PC-9 (cell line): ENCODE measurements at regions not wholly inside any gene's neighbourhood (a gene's known extent, or its start where the extent isn't known, plus 50 kb on each side); places are given as distances from the start of the nearest gene placed in this dataset.
"Not testable (repeated sequence)": the region's sequence is repeated elsewhere in the genome, so short reads cannot be mapped to it uniquely, and the experiment has no call there.

ENCODE experiments used
- BruUV-seq: library from RNA; stranded (reverse); fragments of 400-500 nt; replicated peaks from 2 replicates; lab custom pipeline; 2021; lab: Mats Ljungman, UMichigan
- CTCF ChIA-PET: fragments of 300-600 bp; sonication (Branson Sonifier 250); formaldehyde crosslinking; loops from one replicate; lab custom pipeline; 2022; ENCODE audit warnings: antibody characterized with exemption; lab: Charles Lee
- POLR2A ChIA-PET: fragments of 300-600 bp; sonication (Branson Sonifier 250); formaldehyde crosslinking; loops from one replicate; lab custom pipeline; 2022; ENCODE audit warnings: antibody characterized with exemption; ENCODE audit not compliant: unreplicated experiment; lab: Charles Lee
- DNase-seq, 2 experiments: peaks; one replicate each; pipeline versions ENCODE4 v3.0.0 to v3.0.0-alpha.2; 2015 to 2022; ENCODE audit warnings: mixed read lengths in 1 of 2
- H2AFZ ChIP-seq: fragments of 200-600 bp; sonication (generic); 2 replicates; pipeline ENCODE4 v1.8.1; 2017; ENCODE audit warnings: antibody characterized with exemption
- H3F3A ChIP-seq: fragments of 200-600 bp; sonication (generic); 2 replicates; pipeline ENCODE4 v1.8.1; 2017; ENCODE audit warnings: antibody characterized with exemption, mild to moderate bottlenecking, low read depth; ENCODE audit not compliant: insufficient read depth
- H3K27ac ChIP-seq: fragments of 200-600 bp; sonication (generic); 2 replicates; pipeline ENCODE4 v1.6.1; 2016; ENCODE audit warnings: mixed run types
- H3K27me3 ChIP-seq: fragments of 200-600 bp; sonication (generic); 2 replicates; pipeline ENCODE4 v1.6.1; 2016; ENCODE audit warnings: low read depth, mixed run types; ENCODE audit not compliant: insufficient read depth
- H3K36me3 ChIP-seq: fragments of 200-600 bp; sonication (generic); 2 replicates; pipeline ENCODE4 v1.6.1; 2016; ENCODE audit warnings: low read depth, mixed run types
- H3K4me1 ChIP-seq: fragments of 200-600 bp; sonication (generic); replicated peaks from 2 replicates; pipeline ENCODE4 v1.6.1; 2016; ENCODE audit warnings: mixed run types; ENCODE audit not compliant: insufficient read depth
- H3K4me2 ChIP-seq: fragments of 200-600 bp; sonication (generic); 2 replicates; pipeline ENCODE4 v1.6.1; 2017; ENCODE audit warnings: mixed run types
- H3K4me3 ChIP-seq: fragments of 200-600 bp; sonication (generic); 2 replicates; pipeline ENCODE4 v1.6.1; 2016; ENCODE audit warnings: mixed run types
- H3K79me2 ChIP-seq: fragments of 200-600 bp; sonication (generic); 2 replicates; pipeline ENCODE4 v1.6.1; 2017; ENCODE audit warnings: low read depth, mixed run types
- H3K9me2 ChIP-seq: fragments of 200-600 bp; sonication (generic); 2 replicates; pipeline ENCODE4 v1.8.1; 2017; ENCODE audit warnings: mild to moderate bottlenecking; ENCODE audit not compliant: insufficient read depth
- H3K9me3 ChIP-seq: fragments of 200-600 bp; sonication (generic); 2 replicates; pipeline ENCODE4 v1.8.1; 2016; ENCODE audit warnings: low read depth; ENCODE audit not compliant: insufficient read depth
- H4K20me1 ChIP-seq: fragments of 200-600 bp; sonication (generic); 2 replicates; pipeline ENCODE4 v1.8.1; 2017; ENCODE audit not compliant: insufficient read depth
- intact Hi-C: fragments of 100-400 bp; cut with micrococcal nuclease; formaldehyde crosslinking; loops from one replicate; pipeline ENCODE4 v1.10.0; 2022; ENCODE audit not compliant: unreplicated experiment

DNA sequence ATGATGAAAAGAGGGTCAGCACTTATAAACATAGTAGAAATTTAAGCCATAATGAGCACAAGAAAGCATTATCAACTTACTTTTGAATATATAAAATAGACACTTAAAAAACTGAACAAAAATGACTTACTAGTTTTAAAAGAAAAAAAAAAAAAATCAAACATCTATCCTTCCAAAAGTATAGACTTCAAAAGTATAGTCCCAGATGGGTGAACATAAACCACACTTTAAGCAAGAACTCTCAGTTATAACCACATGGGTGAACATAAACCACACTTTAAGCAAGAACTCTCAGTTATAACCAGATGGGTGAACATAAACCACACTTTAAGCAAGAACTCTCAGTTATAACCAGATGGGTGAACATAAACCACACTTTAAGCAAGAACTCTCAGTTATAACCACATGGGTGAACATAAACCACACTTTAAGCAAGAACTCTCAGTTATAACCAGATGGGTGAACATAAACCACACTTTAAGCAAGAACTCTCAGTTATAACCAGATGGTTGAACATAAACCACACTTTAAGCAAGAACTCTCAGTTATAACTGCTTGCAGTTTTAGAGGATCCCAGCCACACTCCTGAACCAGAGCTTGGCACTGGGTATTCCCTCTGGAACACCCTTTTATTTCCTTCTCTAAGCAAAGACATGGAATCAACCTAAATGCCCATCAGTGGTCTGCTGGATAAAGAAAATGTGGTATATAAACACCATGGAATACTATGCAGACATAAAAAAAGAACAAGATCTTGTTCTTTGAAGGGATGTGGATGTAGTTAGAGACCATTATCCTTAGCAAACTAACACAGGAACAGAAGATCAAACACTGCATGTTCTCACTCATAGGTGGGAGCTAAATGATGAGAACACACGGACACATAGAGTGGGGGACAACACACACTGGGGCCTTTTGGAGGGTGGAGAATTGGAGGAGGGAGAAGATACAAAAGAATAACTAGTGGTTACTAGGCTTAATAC lies 82.6 kb upstream of the AGAP9 start:
- H3K36me3 ChIP-seq, H3K4me2 ChIP-seq, intact Hi-C loops, H3K4me1 ChIP-seq, H3K9me3 ChIP-seq, H4K20me1 ChIP-seq, POLR2A ChIA-PET, H3K79me2 ChIP-seq, H3K9me2 ChIP-seq, CTCF ChIA-PET, DNase-seq, H3K4me3 ChIP-seq, H3K27me3 ChIP-seq, H2AFZ ChIP-seq, BruUV-seq, H3F3A ChIP-seq, H3K27ac ChIP-seq: not testable (repeated sequence)

GRCh38 chr10:47600604-47601003 lies 77.2 kb upstream of the AGAP9 start:
- H4K20me1 ChIP-seq, POLR2A ChIA-PET, H3K27me3 ChIP-seq, CTCF ChIA-PET, H3K36me3 ChIP-seq, H3K27ac ChIP-seq, H3K79me2 ChIP-seq, H3K4me2 ChIP-seq, BruUV-seq, H3K4me3 ChIP-seq, H3K9me3 ChIP-seq, H2AFZ ChIP-seq, H3F3A ChIP-seq, intact Hi-C loops, H3K9me2 ChIP-seq, H3K4me1 ChIP-seq, DNase-seq: not testable (repeated sequence)

DNA sequence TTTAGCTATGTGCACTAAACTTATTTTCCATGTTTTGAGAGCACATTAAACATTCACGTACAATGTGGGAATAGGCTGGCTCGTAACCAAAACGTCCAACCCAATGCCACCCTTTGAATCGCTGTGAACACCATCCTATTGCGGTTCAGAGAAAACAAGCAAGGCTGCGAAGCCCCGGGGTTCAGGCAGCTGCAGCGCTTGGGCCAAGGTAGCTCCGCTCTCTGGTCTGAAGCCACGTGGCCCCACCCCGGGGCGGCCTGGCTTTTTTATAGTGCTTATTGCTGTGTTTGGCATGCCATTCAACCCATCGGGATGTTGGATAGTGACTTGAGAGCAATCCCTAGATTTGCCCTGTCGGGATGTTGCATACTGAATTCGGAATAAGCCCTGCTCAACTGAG lies 76.7 kb upstream of the AGAP9 start:
- H3K4me1 ChIP-seq, DNase-seq, intact Hi-C loops, BruUV-seq, H4K20me1 ChIP-seq, H3K9me3 ChIP-seq, H2AFZ ChIP-seq, H3K36me3 ChIP-seq, H3K79me2 ChIP-seq, H3K27ac ChIP-seq, H3K9me2 ChIP-seq, H3K4me2 ChIP-seq, H3K4me3 ChIP-seq, H3F3A ChIP-seq, POLR2A ChIA-PET, CTCF ChIA-PET, H3K27me3 ChIP-seq: not testable (repeated sequence)

DNA sequence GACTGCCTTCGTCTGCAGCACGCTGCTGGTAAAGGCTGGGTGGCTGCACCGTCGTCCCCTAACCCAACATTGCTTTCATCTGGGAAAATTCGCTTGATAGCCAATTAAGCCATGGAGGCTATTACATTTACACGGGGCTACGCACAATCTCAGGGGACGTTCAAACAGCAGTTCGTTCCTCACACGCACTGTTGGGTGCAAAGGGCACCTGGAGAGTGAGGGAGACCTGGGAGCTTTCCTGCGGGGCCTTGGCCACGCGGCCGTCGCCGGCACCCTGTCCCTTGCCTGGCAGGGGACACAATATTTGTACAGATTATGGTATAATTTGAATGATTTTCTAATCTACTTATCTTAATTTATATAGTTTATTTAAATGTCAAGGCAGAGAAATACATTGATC lies 76.2 kb upstream of the AGAP9 start:
- H3K36me3 ChIP-seq, H2AFZ ChIP-seq, H3K9me3 ChIP-seq, DNase-seq, H3K4me2 ChIP-seq, H3K27me3 ChIP-seq, H3K79me2 ChIP-seq, H4K20me1 ChIP-seq, intact Hi-C loops, H3K4me1 ChIP-seq, POLR2A ChIA-PET, H3K27ac ChIP-seq, H3K9me2 ChIP-seq, H3K4me3 ChIP-seq, CTCF ChIA-PET, BruUV-seq, H3F3A ChIP-seq: not testable (repeated sequence)

DNA sequence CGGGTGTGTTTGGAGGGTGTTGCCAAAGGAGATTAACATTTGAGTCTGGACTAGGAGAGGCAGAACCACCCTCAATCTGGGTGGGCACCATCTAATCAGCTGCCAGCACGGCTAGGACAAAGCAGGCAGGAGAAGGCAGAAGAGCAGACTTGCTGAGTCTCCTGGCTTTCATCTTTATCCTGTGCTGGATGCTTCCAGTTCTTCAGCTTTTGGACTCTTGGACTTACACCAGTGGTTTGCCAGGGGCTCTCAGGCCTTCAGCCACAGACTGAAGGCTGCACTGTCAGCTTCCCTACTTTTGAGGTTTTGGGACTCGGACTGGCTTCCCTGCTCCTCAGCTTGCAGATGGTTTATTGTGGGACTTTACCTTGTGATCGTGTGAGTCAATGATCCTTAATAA lies 70.4 kb upstream of the AGAP9 start:
- H3K27ac ChIP-seq, H3K4me2 ChIP-seq, H3K4me1 ChIP-seq, intact Hi-C loops, H3K27me3 ChIP-seq, DNase-seq, CTCF ChIA-PET, H3F3A ChIP-seq, H2AFZ ChIP-seq, BruUV-seq, H3K4me3 ChIP-seq, H3K9me3 ChIP-seq, H3K79me2 ChIP-seq, POLR2A ChIA-PET, H3K9me2 ChIP-seq, H4K20me1 ChIP-seq, H3K36me3 ChIP-seq: not testable (repeated sequence)

- H3K4me1 ChIP-seq, H3K4me2 ChIP-seq, H3K27me3 ChIP-seq, H2AFZ ChIP-seq, H3K9me2 ChIP-seq, H3K9me3 ChIP-seq, CTCF ChIA-PET, H3K27ac ChIP-seq, H3K4me3 ChIP-seq, BruUV-seq, intact Hi-C loops, H3K36me3 ChIP-seq, H3F3A ChIP-seq, H4K20me1 ChIP-seq, DNase-seq, POLR2A ChIA-PET, H3K79me2 ChIP-seq: not testable (repeated sequence)
Observed at GRCh38 chr10:47593129-47593528, 69.7 kb upstream of the AGAP9 start.

DNA sequence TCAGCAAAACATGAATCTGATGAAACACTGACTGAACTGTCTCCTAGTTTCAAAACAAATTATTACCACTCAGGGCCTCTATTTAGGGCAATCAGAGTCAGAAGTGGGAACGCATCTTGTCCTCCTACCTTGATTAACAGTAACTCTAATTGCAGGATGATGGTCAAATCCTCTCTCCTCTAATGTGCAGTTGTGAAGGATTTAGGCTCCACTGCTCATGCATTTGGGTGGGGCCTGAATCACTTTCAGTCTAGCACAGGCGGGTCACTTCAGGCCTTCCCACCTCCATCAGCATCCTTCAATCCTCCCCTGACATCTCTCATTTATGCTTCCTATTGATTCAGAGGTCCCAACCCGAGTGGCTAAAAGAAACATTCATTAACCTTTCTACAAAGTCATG lies 67.5 kb upstream of the AGAP9 start:
- BruUV-seq, result not testable (repeated sequence)

More for the DNA sequence above, 67.5 kb upstream of the AGAP9 start:
- H3K36me3 ChIP-seq, H4K20me1 ChIP-seq, H3K4me1 ChIP-seq, DNase-seq, POLR2A ChIA-PET, H3K4me2 ChIP-seq, H2AFZ ChIP-seq, intact Hi-C loops, H3K79me2 ChIP-seq, H3F3A ChIP-seq, H3K27me3 ChIP-seq, H3K9me3 ChIP-seq, CTCF ChIA-PET, H3K27ac ChIP-seq, H3K9me2 ChIP-seq, H3K4me3 ChIP-seq: not testable (repeated sequence)
